ENCODE measurements at regions not wholly inside any gene's neighbourhood (a gene's known extent, or its start where the extent isn't known, plus 50 kb on each side); places are given as distances from the start of the nearest gene placed in this dataset.

- peaks cover 4% of the 10 kb centered on the region for H3K27me3 Mint-ChIP-seq
- POLR2A ChIA-PET, result no interaction called here
- H3K36me3 Mint-ChIP-seq (ENCODE audit: low read depth), result no peaks in the 10 kb centered on the region
- no peaks in the 10 kb centered on the region for H3K9me3 Mint-ChIP-seq
- no peak overlapping the region for H3K27ac Mint-ChIP-seq
- H3K4me3 Mint-ChIP-seq, result no peak overlapping the region
- no peak for DNase-seq
- CTCF ChIA-PET, result no interaction called here
- H3K4me1 Mint-ChIP-seq, result no peaks in the 10 kb centered on the region
Observed at GRCh38 chr7:27345997-27346396, 103.4 kb downstream of the EVX1 start.

DNA sequence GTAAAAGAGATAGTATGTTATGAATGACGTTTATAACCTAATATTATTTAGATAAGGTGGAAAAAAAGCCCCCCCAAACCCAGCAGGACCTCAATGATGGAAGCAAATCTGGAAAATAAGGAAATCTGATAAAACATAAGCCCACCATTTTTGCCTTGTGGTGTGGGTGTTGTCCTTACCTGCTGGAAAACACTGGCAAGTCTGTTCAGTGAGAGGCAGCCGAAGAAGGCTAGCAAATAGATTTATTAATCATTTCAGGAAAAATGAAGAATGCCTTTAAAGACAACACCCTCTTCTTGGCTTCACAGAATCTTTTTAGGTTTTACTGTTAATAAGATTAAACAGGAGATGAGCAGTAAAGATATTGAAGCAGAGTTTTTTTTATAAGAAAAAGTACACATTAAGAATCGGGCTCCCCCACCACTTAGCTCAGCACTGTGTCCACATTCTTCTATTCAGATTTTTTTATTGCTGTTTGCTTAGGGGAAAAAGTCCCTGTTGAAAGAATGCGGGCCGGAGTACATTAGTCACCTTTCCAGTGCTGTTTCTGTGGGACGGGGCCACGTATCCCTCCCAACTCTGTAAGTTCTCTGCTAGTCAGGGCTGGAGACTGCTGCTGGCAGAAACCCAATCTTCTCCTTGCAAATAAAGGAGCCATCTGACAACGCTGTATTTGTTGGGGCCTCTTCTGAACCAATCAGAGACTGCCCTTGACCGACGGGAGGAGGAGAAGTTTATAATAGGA lies 104.1 kb downstream of the EVX1 start:
- CTCF ChIA-PET, result no interaction called here
- Mint-ChIP-seq H3K9me3 (no peaks in the 10 kb centered on the region), H3K27me3 (peaks cover 3% of the 10 kb centered on the region), H3K4me3 (no peak overlapping the region), H3K4me1 (no peaks in the 10 kb centered on the region), H3K27ac (no peak overlapping the region), H3K36me3 (ENCODE audit: low read depth) (no peaks in the 10 kb centered on the region)
- DNase-seq, result no peak
- POLR2A ChIA-PET, result no interaction called here

DNA sequence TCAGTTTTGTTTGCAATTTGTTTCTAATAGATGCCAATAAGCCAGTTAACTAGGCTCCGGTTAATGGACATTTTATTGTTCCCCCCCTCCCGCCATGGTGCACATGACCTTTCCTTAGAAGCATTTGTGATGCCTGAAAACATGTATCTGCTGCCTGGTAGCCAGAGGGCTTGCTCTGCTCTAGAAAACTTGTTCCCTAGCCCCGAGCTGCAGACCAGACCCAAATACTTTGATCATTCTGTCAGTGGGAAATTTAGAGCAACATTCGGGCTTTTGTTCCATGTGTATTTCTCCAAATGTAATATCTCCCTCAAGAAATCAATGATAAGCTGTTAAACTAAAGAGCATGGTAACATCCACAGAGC lies 104.7 kb downstream of the EVX1 start:
- Mint-ChIP-seq H3K4me1 (no peaks in the 10 kb centered on the region), H3K4me3 (no peak overlapping the region), H3K36me3 (ENCODE audit: low read depth) (no peaks in the 10 kb centered on the region), H3K27me3 (peaks cover 3% of the 10 kb centered on the region), H3K9me3 (no peaks in the 10 kb centered on the region), H3K27ac (no peak overlapping the region)
- ChIA-PET CTCF (no interaction called here), POLR2A (no interaction called here)
- no peak for DNase-seq

GRCh38 chr7:27349621-27350020 lies 107.0 kb downstream of the EVX1 start:
- no peak overlapping the region for H3K4me3 Mint-ChIP-seq

DNA sequence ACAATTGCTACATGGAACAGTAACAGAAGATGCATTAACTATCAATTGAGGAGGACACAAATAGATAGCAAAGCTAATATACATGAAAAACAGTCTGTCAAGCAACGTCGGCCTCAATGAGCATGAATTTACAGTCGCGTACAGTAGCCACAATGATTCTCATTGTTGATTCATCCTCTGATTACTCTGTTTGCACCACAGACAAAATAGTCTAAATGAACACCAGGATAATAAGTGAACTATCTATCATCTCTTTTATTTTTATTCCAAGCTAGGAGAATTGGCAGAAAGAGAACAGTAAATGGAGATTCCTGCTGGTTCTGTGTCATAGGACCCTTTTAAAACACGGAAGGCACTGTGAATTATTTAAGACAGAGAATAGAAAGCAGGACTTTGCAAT lies 108.5 kb downstream of the EVX1 start:
- ChIA-PET POLR2A (no interaction called here), CTCF (no interaction called here)
- no peaks in the 10 kb centered on the region for H3K9me3 Mint-ChIP-seq
- peaks cover 10% of the 10 kb centered on the region for H3K27me3 Mint-ChIP-seq
- no peak for DNase-seq
- H3K4me3 Mint-ChIP-seq, result no peak overlapping the region
- no peaks in the 10 kb centered on the region for H3K4me1 Mint-ChIP-seq
- no peak overlapping the region for H3K27ac Mint-ChIP-seq
- no peaks in the 10 kb centered on the region for H3K36me3 Mint-ChIP-seq (ENCODE audit: low read depth)

More at GRCh38 chr7:27349621-27350020, 107.0 kb downstream of the EVX1 start:
- Mint-ChIP-seq H3K4me1 (no peaks in the 10 kb centered on the region), H3K9me3 (no peaks in the 10 kb centered on the region), H3K27ac (no peak overlapping the region), H3K36me3 (ENCODE audit: low read depth) (no peaks in the 10 kb centered on the region), H3K27me3 (peaks cover 6% of the 10 kb centered on the region)
- ChIA-PET CTCF (no interaction called here), POLR2A (no interaction called here)
- no peak for DNase-seq

DNA sequence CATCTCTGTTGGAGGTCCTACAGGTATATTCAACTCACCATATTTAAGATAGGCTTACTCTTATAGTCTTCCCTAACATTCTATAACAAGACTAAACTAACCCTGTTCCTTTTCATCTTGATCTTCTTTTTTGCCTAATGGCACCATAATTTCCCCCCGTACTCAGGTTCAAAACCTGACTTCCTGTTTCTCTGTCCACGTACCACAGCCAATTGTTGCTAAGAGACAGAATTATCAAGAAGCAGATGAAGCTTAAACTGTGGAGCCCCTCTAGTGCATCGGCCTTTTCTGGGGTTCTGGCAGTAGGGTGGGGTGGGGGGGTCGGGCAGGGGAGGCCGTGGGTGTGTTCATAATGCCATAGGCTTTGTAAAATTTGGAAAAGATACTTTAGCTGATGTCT lies 109.2 kb downstream of the EVX1 start:
- Mint-ChIP-seq H3K36me3 (ENCODE audit: low read depth) (no peaks in the 10 kb centered on the region), H3K27ac (no peak overlapping the region), H3K27me3 (peaks cover 10% of the 10 kb centered on the region), H3K9me3 (no peaks in the 10 kb centered on the region), H3K4me3 (no peak overlapping the region), H3K4me1 (no peaks in the 10 kb centered on the region)
- DNase-seq, result no peak
- CTCF ChIA-PET, result no interaction called here
- POLR2A ChIA-PET, result no interaction called here

- H3K36me3 Mint-ChIP-seq (ENCODE audit: low read depth), result no peaks in the 10 kb centered on the region
- no peak for DNase-seq
- H3K27ac Mint-ChIP-seq, result no peak overlapping the region
- no peaks in the 10 kb centered on the region for H3K4me1 Mint-ChIP-seq
- H3K4me3 Mint-ChIP-seq, result no peak overlapping the region
- peaks cover 19% of the 10 kb centered on the region for H3K27me3 Mint-ChIP-seq
- CTCF ChIA-PET, result no interaction called here
- POLR2A ChIA-PET, result no interaction called here
- no peaks in the 10 kb centered on the region for H3K9me3 Mint-ChIP-seq
Observed at GRCh38 chr7:27359181-27360125, 116.9 kb downstream of the EVX1 start.

GRCh38 chr7:27361522-27361921 lies 118.9 kb downstream of the EVX1 start:
- H3K4me3 Mint-ChIP-seq, result no peak overlapping the region
- H3K4me1 Mint-ChIP-seq, result no peaks in the 10 kb centered on the region
- peaks cover 18% of the 10 kb centered on the region for H3K27me3 Mint-ChIP-seq
- POLR2A ChIA-PET, result no interaction called here
- no peak overlapping the region for H3K27ac Mint-ChIP-seq
- H3K36me3 Mint-ChIP-seq (ENCODE audit: low read depth), result no peaks in the 10 kb centered on the region
- H3K9me3 Mint-ChIP-seq, result no peaks in the 10 kb centered on the region
- no peak for DNase-seq
- CTCF ChIA-PET, result interaction anchor here (0.6 kb wide), 1 partner anchor 180 kb away, joined by 3 read pairs; no protein-coding TSS in a partner anchor

DNA sequence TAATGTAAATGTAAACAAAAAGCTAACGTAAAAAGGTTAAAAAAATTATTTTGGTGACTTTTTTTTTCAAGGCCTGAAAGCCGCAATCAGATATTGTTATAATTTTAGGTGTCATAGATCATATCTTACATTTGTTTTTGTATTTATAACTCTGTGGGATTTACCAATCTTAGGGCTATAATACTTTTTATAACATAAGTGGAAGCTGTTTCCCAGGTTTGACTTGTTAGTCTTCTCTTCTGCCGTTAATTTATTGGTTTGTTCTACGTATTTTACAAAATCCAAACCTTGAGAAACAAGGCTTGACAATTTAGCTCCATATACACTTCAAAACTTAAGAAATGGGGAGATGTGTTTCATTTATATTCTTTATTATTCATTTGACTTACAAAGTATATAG lies 119.4 kb downstream of the EVX1 start:
- no peaks in the 10 kb centered on the region for H3K9me3 Mint-ChIP-seq
- no peaks in the 10 kb centered on the region for H3K4me1 Mint-ChIP-seq
- no peak for DNase-seq
- no peak overlapping the region for H3K4me3 Mint-ChIP-seq
- no peak overlapping the region for H3K27ac Mint-ChIP-seq
- no peaks in the 10 kb centered on the region for H3K36me3 Mint-ChIP-seq (ENCODE audit: low read depth)
- peaks cover 18% of the 10 kb centered on the region for H3K27me3 Mint-ChIP-seq
- CTCF ChIA-PET, result no interaction called here
- POLR2A ChIA-PET, result no interaction called here

DNA sequence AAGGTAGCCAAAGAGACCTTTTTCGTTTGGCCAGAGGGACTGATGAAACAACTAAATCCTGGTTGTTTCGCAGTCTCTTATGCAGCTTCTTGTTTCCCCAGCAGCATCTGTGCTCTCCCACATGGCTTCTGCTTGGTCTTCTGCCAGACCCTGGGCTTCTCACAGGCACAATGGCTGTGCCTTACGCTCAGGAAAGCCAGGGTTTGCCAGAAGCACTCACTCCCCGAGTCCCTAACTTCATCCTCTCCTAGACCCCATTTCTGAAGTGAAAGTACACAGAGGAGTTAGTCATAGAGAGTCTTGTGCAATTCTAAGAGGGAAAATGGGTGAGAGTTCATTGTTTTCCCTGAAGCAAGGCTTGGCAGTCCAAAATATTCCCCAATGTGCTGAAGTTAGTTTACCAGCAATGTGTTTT lies 121.7 kb downstream of the EVX1 start:
- ChIA-PET CTCF (no interaction called here), POLR2A (no interaction called here)
- H3K27ac Mint-ChIP-seq, result no peak overlapping the region
- H3K9me3 Mint-ChIP-seq, result no peaks in the 10 kb centered on the region
- H3K36me3 Mint-ChIP-seq (ENCODE audit: low read depth), result no peaks in the 10 kb centered on the region
- no peak for DNase-seq
- no peaks in the 10 kb centered on the region for H3K4me1 Mint-ChIP-seq
- peaks cover 3% of the 10 kb centered on the region for H3K27me3 Mint-ChIP-seq
- H3K4me3 Mint-ChIP-seq, result no peak overlapping the region

DNA sequence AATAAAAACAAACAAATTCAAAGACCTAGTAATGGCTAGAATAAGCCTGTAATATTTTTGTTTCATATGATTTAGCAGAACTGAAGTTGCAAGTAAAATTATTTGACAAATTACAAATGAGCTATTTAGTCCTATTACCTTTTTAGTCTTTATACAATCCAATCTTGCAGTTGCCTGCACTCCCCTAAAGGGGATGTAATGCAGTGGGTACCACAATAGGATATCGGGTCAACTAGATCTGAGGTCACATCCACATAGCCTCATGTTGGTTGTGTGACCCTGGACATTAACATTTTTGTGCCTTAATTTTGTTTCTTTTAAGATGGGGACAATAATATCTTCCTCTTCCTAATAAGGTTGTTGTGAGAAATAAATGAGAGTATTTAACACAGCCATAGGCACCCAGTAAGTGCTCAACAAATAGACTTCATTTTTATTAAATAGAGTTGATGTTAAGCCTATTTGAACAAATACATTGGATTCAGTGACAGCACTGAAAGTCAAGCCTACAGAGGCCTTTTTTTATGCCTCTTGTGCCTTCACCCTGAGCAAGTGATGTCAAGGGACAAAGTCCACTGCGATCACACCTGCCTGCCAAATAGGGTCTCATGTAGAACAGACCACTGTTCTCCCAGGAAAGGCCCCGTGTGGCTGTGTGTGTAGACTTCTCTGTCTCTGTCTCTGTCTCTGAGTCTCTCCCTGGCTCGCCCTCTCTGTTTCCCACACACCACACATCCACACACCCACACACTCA lies 124.8 kb downstream of the EVX1 start:
- no peaks in the 10 kb centered on the region for H3K36me3 Mint-ChIP-seq (ENCODE audit: low read depth)
- POLR2A ChIA-PET, result no interaction called here
- CTCF ChIA-PET, result no interaction called here

GRCh38 chr7:27367933-27368549 lies 125.4 kb downstream of the EVX1 start:
- Mint-ChIP-seq H3K4me3 (no peak overlapping the region), H3K9me3 (no peaks in the 10 kb centered on the region), H3K27ac (no peak overlapping the region), H3K4me1 (no peaks in the 10 kb centered on the region), H3K27me3 (peaks cover 3% of the 10 kb centered on the region), H3K36me3 (ENCODE audit: low read depth) (no peaks in the 10 kb centered on the region)
- ChIA-PET POLR2A (no interaction called here), CTCF (no interaction called here)
- DNase-seq, result no peak

More for the DNA sequence above, 124.8 kb downstream of the EVX1 start:
- Mint-ChIP-seq H3K4me3 (no peak overlapping the region), H3K9me3 (no peaks in the 10 kb centered on the region), H3K4me1 (no peaks in the 10 kb centered on the region), H3K27ac (no peak overlapping the region), H3K27me3 (peaks cover 3% of the 10 kb centered on the region)
- no peak for DNase-seq
